Endothelial cell of umbilical vein (primary cell): ENCODE measurements at regions not wholly inside any gene's neighbourhood (a gene's known extent, or its start where the extent isn't known, plus 50 kb on each side); places are given as distances from the start of the nearest gene placed in this dataset.
"Not testable (repeated sequence)": the region's sequence is repeated elsewhere in the genome, so short reads cannot be mapped to it uniquely, and the experiment has no call there.

Experiments used
- BruUV-seq: library from RNA; stranded (reverse); fragments of 400-500 nt; replicated peaks from 2 replicates; lab custom pipeline; 2021; lab: Mats Ljungman, UMichigan
- CTCF ChIA-PET: fragments of 300-600, 350-600 bp; sonication (Branson Sonifier 250); formaldehyde crosslinking; loops from one replicate; lab custom pipeline; 2021; ENCODE audit warnings: antibody characterized with exemption, inconsistent platforms; lab: Charles Lee
- POLR2A ChIA-PET: fragments of 300-600, 350-600 bp; sonication (Branson Sonifier 250); formaldehyde crosslinking; loops from one replicate; lab custom pipeline; 2021; ENCODE audit warnings: antibody characterized with exemption, inconsistent platforms; lab: Charles Lee
- DNase-seq: peaks from one replicate; pipeline ENCODE4 v3.0.0-alpha.2; 2011; ENCODE audit warnings: low read depth, low spot score
- FAIRE-seq: peaks from 2 replicates; lab custom pipeline; 2011; peaks lifted over from hg19 to GRCh38; lab: Jason Lieb, UNC
- H2AFZ ChIP-seq: 2 replicates; pipeline ENCODE4 v1.6.0; 2012; ENCODE audit warnings: low read depth, low read length, control low read depth, inconsistent platforms
- H3K27ac ChIP-seq: 2 replicates; pipeline ENCODE4 v1.5.1; 2011; ENCODE audit warnings: low read depth, mild to moderate bottlenecking, control low read depth, low read length, moderate library complexity; ENCODE audit not compliant: insufficient read depth
- H3K27me3 ChIP-seq, 2 experiments: 2 replicates each; pipeline versions ENCODE4 v1.6.0 to v1.6.1; 2011; ENCODE audit warnings: low read length in 2 of 2, mixed read lengths in 1 of 2; ENCODE audit not compliant: control insufficient read depth in 2 of 2, insufficient read depth in 2 of 2
- H3K36me3 ChIP-seq, 2 experiments: 2 replicates in 1 of 2; 3 replicates in 1 of 2; pipeline ENCODE4 v1.5.1; 2011; ENCODE audit warnings: low read length in 2 of 2, mild to moderate bottlenecking in 1 of 2, moderate library complexity in 1 of 2; ENCODE audit not compliant: control insufficient read depth in 2 of 2, insufficient read depth in 2 of 2; ENCODE audit errors: extremely low read depth in 1 of 2
- H3K4me1 ChIP-seq: 3 replicates; pipeline ENCODE4 v1.5.1; 2011; ENCODE audit warnings: mild to moderate bottlenecking, low read length; ENCODE audit not compliant: control insufficient read depth, insufficient read depth; ENCODE audit errors: extremely low read depth
- H3K4me2 ChIP-seq: 2 replicates; pipeline ENCODE4 v1.6.1; 2011; ENCODE audit warnings: low read length, control low read depth, mixed read lengths; ENCODE audit not compliant: insufficient read depth
- H3K4me3 ChIP-seq, 3 experiments: fragments of 200-600 bp in 1 of 3; sonication (generic), shearing (Covaris generic) in 1 of 3; replicated peaks in 1 of 3; 2 replicates each; pipeline ENCODE4 v1.5.1; 2011 to 2016; ENCODE audit warnings: control low read depth in 3 of 3, low read length in 3 of 3, mild to moderate bottlenecking in 2 of 3, inconsistent platforms in 1 of 3, low read depth in 1 of 3, moderate library complexity in 1 of 3; ENCODE audit not compliant: insufficient read depth in 1 of 3
- H3K79me2 ChIP-seq: 2 replicates; pipeline ENCODE4 v1.6.0; 2012; ENCODE audit warnings: low read length, inconsistent platforms; ENCODE audit not compliant: control insufficient read depth, insufficient read depth
- H3K9ac ChIP-seq: replicated peaks from 2 replicates; pipeline ENCODE3; 2011; ENCODE audit warnings: low read length, control low read depth; ENCODE audit not compliant: insufficient read depth; ENCODE audit errors: extremely low read depth
- H3K9me1 ChIP-seq: replicated peaks from 3 replicates; pipeline ENCODE4 v1.6.0; 2011; ENCODE audit warnings: mild to moderate bottlenecking, low read length; ENCODE audit not compliant: control insufficient read depth, insufficient read depth; ENCODE audit errors: extremely low read depth
- H3K9me3 ChIP-seq: replicated peaks from 2 replicates; pipeline ENCODE4 v1.5.1; 2012; ENCODE audit warnings: low read length, inconsistent platforms; ENCODE audit not compliant: control insufficient read depth, insufficient read depth
- H4K20me1 ChIP-seq: replicated peaks from 2 replicates; pipeline ENCODE3; 2011; ENCODE audit warnings: mild to moderate bottlenecking, low read length; ENCODE audit not compliant: control insufficient read depth, insufficient read depth; ENCODE audit errors: extremely low read depth
- CTCF ChIP-seq, 2 donors: IDR thresholded peaks; 1 replicate in 1 of 2; 2 replicates in 1 of 2; pipeline ENCODE4 v1.5.1; 2011; ENCODE audit warnings: low read length in 2 of 2, mild to moderate bottlenecking in 2 of 2, moderate library complexity in 2 of 2, control low read depth in 1 of 2, inconsistent platforms in 1 of 2, low read depth in 1 of 2; ENCODE audit not compliant: insufficient read depth in 1 of 2; ENCODE audit errors: extremely low read depth in 1 of 2
- EZH2 ChIP-seq: IDR thresholded peaks from 2 replicates; pipeline ENCODE4 v1.6.1; 2012; ENCODE audit warnings: borderline replicate concordance, low read depth, mild to moderate bottlenecking, moderate library complexity, low read length, inconsistent platforms; ENCODE audit not compliant: severe bottlenecking
- FOS ChIP-seq: IDR thresholded peaks from 2 replicates; pipeline ENCODE4 v1.6.1; 2011; ENCODE audit warnings: mild to moderate bottlenecking, low read length, moderate library complexity, borderline replicate concordance; ENCODE audit not compliant: insufficient read depth
- GATA2 ChIP-seq: IDR thresholded peaks from 2 replicates; pipeline ENCODE4 v1.7.0; 2011; ENCODE audit warnings: low read depth, mild to moderate bottlenecking, moderate library complexity, mixed read lengths, low read length; ENCODE audit not compliant: insufficient read length, insufficient read depth
- JUN ChIP-seq: IDR thresholded peaks from 2 replicates; pipeline ENCODE4 v1.6.1; 2011; ENCODE audit warnings: borderline replicate concordance, low read depth; ENCODE audit not compliant: insufficient read length, insufficient read depth
- MYC ChIP-seq: IDR thresholded peaks from one replicate; pipeline ENCODE4 v1.6.1; 2011; ENCODE audit warnings: mild to moderate bottlenecking, low read depth, low read length
- POLR2A ChIP-seq: IDR thresholded peaks from 2 replicates; pipeline ENCODE4 v1.6.1; 2012; ENCODE audit warnings: low read depth, mild to moderate bottlenecking, control low read depth, low read length
- POLR2AphosphoS5 ChIP-seq: IDR thresholded peaks from 2 replicates; pipeline ENCODE4 v1.6.1; 2012; ENCODE audit warnings: low read depth, mild to moderate bottlenecking, control low read depth, low read length, moderate library complexity; ENCODE audit not compliant: insufficient read depth
- dilution Hi-C: fragments of 300-500 bp; cut with MboI; formaldehyde crosslinking; loops from one replicate; pipeline ENCODE4 v1.15.0; 2019; ENCODE audit warnings: low sequenced_read_pairs; ENCODE audit not compliant: extremely low pct_ligation_motif_present
- intact Hi-C: fragments of 100-400 bp; cut with micrococcal nuclease; formaldehyde crosslinking; loops from one replicate; pipeline ENCODE4 v1.10.0; 2022
- TF ChIP-seq, protein P1 (sequence below): IDR thresholded peaks from 2 replicates; pipeline ENCODE4 v1.6.1; 2011; ENCODE audit not compliant: insufficient read depth, insufficient read length

- Histone ChIP-seq H3K4me1 (no peaks in the 10 kb centered on the region), H2AFZ (no peak overlapping the region), H3K9me1 (no peaks in the 10 kb centered on the region), H3K4me2 (no peak overlapping the region), H3K9me3 (no peaks in the 10 kb centered on the region), H3K36me3 (no peaks in the 10 kb centered on the region), H3K9ac (no peak overlapping the region), H3K4me3 (no peak overlapping the region), H3K27ac (no peak overlapping the region), H4K20me1 (no peaks in the 10 kb centered on the region), H3K79me2 (no peaks in the 10 kb centered on the region), H3K27me3 (no peaks in the 10 kb centered on the region)
- intact Hi-C loops (no loop called here), dilution Hi-C loops (no loop called here)
- DNase-seq (no peak), FAIRE-seq (no peak)
- BruUV-seq, result no TSS peak
- ChIA-PET CTCF (no interaction called here), POLR2A (no interaction called here)
- TF ChIP-seq EZH2 (no peak), POLR2A (no peak), FOS (no peak), CTCF (IDR thresholded peaks at IDR 0.05; ENCODE audit: extremely low read depth in 1 of 2, insufficient read depth in 1 of 2, low read depth in 1 of 2, low read length in 2 of 2) (no peak), GATA2 (no peak), POLR2AphosphoS5 (no peak), JUN (no peak), MYC (no peak)
- TF ChIP-seq, protein P1, sequence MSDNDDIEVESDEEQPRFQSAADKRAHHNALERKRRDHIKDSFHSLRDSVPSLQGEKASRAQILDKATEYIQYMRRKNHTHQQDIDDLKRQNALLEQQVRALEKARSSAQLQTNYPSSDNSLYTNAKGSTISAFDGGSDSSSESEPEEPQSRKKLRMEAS, result no peak
These were observed 276.9 kb downstream of the FAM47A start for GRCh38 chrX:33855251-33855650.

- DNase-seq, H3K27ac ChIP-seq, H3K4me3 ChIP-seq, H3K9me1 ChIP-seq, FAIRE-seq, H3K9me3 ChIP-seq, H2AFZ ChIP-seq, H3K79me2 ChIP-seq, intact Hi-C loops, CTCF ChIA-PET, dilution Hi-C loops, POLR2A ChIA-PET, H3K9ac ChIP-seq, H3K4me1 ChIP-seq, BruUV-seq, H3K4me2 ChIP-seq, H4K20me1 ChIP-seq, H3K27me3 ChIP-seq, H3K36me3 ChIP-seq: not testable (repeated sequence)
These were observed 280.0 kb downstream of the FAM47A start for GRCh38 chrX:33852146-33852545.
